EL (cell line): ENCODE measurements at regions not wholly inside any gene's neighbourhood (a gene's known extent, or its start where the extent isn't known, plus 50 kb on each side); places are given as distances from the start of the nearest gene placed in this dataset.
A peak's percentile ranks its signal among the peaks of the same experiment; 100 is the strongest.

ENCODE experiments used
- DNase-seq: peaks from one replicate; pipeline ENCODE4 v3.0.0-alpha.2; 2016

DNA sequence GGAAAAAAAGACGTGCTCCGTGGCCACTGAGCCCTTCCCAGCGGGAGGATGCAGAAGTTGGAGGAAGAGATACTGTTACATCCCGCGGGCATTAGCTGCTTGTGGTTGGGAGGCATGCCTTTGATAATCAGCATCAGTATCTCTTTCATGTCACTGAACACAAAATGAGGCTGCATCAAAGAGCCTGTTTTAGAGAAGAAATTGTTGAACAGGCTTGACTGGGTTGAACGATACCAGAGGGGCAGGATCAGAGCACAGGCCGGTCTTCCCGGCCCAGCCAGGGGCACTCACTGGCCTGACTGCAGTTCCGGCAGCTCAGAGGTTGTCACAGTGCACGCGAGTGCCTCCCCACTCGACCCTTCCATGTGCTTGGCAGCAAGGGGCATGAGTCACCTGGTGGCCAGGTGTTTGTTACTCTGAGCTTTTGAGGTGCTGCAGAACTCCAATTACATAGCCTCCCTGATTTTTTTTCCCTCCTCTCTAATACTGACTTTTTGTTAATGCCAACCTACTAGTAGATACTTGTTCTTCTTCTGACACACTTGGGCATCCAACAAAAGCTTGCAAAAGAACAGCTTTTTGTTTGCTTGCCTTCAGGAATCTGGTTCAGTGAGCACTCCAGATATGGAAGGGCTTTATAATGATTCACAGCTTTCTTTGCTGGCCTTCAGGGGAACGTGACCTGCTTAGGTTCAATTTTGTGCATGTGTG lies 121.6 kb downstream of the VAPA start:
- DNase-seq = peak; percentile 49

- peak; percentile 51 for DNase-seq
These were observed 122.7 kb downstream of the VAPA start for GRCh38 chr18:10036479-10036878.

- no peak for DNase-seq
These were observed 123.4 kb downstream of the VAPA start for GRCh38 chr18:10037181-10037580.

DNA sequence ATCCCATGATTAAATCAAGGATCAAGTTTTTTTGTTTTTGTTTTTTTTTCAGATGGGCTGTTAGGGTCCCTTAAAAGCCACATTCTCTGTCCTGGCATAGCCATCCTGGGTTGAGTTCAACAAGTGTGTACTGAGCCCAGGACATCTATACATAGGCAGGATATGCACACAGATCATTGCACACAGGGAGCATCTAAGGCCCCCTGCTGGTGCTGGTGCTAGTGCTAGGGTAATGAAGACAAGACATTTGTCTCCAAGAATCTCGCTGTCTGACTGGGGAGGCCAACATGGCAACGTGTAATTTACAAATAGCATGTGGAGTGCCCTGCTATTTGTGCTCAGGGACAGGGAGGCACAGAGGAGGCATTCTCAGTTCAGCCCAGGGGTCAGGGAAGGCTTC lies 124.5 kb downstream of the VAPA start:
- DNase-seq = no peak

GRCh38 chr18:10040287-10041011 lies 126.6 kb downstream of the VAPA start:
- DNase-seq = no peak

DNA sequence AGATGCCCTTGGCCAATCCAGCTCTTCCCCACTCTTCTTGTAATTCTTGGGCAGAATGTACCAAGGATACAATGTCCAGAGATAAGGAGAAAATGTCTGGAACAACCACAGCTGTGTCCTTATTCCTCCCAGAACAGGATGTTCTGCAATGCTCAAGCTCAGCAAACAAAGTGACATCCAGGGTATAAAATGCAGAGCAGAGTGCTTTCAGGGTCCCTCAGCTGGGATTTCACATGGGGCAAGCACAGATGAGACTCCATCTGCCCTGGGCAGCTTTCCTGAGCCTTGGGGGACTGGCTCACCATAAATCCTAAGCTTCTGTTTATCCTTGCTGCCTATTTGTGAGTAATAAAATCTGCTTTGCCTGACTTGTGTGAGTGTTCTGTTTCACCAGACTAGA lies 127.4 kb downstream of the VAPA start:
- no peak for DNase-seq

- DNase-seq = no peak
These were observed 128.7 kb downstream of the VAPA start for GRCh38 chr18:10042492-10042891.

GRCh38 chr18:10044054-10044453 lies 130.2 kb downstream of the VAPA start:
- no peak for DNase-seq

DNA sequence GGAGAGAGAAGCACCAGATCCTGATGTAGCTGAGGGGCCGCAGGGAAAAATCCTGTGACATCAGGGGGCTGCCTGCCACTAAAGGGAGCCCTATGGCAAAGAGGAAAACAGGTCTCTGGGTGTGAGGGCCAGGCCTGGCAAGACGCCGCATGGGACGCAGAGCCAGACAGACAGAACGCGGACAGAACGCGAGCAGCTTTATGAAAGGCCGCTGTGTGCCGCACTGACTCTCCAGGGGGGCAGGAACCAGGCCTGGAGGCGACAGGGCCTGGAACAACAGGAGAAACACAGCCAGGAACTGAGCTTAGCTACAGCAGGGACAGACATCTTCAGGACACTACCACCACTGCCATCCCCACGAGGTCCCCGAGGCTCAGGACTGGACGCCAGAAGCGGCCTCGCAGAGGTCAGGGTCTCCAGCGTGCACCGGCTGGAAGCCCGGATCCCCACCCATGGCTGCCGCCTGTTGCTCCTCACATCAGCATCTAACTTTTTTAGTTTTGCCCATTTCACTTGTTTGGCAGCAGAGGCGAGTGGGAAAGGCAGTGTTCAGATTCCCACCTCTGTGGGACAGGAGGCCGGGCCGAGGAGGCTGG lies 131.6 kb downstream of the VAPA start:
- no peak for DNase-seq

DNA sequence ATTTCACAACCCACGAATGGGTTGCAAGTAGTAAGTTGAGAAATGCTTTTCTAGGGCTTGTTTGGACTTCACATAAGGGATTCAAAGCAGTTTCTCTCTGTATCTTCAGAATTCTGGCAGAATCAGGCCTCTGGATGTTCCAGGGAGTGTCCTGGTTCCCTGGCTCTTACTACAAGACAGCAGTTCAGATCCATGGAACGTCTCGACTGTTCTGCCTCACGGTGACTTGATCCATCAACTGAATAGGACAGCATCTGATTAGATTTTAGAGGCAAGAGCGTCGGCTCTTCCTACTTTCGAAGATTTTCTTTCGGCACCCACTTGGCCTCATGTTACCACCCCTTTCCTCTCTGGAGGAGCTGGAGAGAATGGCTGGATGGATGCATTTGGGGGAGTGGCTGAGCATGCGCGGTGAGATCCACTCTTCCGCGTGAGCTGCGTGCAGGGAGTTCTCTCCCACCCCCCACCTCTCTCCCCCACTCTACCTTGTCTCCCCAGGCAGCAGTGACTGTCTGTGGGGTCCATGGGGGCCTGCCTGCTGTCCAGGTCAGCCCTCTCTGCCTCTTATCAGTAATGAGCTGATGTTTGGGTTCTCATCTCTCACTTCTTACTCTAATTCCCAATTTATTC lies 132.5 kb downstream of the VAPA start:
- no peak for DNase-seq

DNA sequence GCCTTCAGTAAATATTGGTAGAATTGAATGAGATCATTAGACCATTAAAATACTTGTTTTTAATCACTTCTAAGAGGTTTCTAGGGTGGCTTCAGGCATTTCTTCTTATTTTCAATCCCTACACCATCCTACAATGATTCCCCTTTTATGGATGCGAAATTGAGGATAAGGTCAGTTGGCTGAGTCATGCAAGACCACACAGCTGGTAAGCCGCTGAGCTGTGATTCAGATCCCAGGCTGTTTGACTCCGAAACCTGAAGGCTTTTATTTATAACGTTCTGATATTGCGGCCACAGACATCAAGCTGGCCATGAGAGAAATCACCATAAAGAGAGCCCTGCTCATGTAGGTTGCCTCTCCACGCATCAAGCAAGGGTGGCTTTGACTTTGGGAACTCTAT lies 133.4 kb downstream of the VAPA start:
- peak; percentile 56 for DNase-seq

- DNase-seq = no peak
These were observed 135.9 kb downstream of the VAPA start for GRCh38 chr18:10049747-10050146.

- no peak for DNase-seq
These were observed 137.1 kb downstream of the VAPA start for GRCh38 chr18:10050956-10051355.

- DNase-seq = peak; percentile 76
These were observed 138.2 kb downstream of the VAPA start for GRCh38 chr18:10051877-10052631.

DNA sequence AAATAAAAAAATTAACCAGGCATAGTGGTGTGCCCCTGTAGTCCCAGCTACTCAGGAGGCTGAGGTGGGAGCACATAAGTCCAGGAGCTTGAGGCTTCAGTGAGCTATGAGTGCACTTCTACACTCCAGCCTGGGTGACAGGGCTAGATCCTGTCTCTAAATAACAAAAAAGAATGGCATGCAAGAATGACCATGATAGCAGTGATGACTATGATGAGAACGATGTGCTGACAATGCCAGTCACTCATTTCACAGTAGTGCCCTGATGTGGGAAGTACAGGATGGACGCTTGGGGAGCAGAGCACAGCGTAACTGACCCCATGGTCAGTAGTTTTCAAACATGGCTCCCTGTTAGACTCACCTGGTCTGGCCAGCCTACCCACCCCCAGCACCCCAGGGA lies 139.1 kb downstream of the VAPA start:
- DNase-seq = no peak

DNA sequence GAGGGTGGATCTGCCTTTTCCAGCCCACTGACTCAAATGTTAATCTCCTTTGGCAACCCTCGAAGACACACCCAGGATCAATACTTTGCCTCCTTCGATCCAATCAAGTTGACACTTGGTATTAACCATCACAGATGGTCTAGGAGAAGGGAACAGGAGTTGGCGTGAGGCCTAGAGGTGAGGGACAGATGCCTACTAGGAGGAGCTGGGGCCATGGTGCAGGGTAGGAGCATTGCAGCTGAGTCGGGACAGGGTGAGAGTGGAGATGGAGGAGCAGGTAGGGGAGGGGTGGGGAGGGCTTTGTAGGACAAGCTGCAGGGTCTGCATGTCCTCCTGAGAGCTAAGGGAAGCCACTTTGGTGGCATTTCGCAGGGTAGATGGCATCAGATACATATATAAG lies 140.0 kb downstream of the VAPA start:
- DNase-seq = no peak

DNA sequence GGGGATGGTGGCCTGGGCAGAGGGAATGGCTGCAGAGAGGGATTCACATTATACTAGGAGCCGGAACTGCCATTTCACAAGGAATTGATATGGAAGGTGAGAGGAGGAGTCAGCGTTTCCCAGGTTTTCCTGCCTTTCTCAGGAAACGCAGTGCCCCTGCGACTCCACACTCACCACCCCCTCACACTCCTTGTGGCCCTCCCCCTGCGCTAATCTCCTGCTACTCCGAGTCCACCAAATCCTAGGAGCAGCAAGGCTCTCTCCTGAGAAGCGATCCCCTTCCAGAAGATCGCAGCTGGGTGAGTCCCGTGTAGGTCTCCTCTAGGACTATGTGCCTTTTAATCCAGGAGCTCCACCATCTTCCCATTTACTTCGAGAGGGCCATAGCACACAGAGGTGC lies 140.6 kb downstream of the VAPA start:
- no peak for DNase-seq

DNA sequence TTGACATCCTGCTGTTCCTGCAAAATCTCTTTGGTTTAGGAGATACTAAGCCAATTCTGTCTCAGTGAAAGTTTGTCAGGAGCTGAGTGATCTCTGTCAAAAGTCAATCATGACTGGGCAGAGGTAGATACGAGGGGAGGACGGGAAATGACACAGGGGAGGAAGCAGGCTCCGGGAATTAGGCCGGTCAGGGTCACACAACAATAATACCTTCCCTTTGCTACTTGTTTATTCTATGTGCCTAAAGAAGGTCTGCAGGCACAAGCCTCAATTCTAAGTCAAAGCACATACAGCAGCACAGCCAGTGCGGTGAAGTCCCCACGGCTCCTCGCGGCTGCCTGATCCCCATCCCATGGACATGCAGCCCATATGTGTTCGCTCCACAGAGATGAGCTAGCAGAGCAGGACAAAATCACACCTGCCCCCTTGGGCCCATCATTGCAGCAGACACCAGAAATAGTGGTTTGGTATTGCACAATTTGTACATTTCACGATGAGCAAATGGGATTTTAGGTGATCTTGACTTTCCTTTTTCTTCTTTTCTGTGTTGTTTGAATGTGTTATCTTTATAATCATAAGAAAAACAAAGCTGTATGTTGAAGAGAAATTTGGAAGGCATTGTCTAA lies 141.4 kb downstream of the VAPA start:
- DNase-seq = no peak

GRCh38 chr18:10056506-10056905 lies 142.7 kb downstream of the VAPA start:
- DNase-seq = no peak

DNA sequence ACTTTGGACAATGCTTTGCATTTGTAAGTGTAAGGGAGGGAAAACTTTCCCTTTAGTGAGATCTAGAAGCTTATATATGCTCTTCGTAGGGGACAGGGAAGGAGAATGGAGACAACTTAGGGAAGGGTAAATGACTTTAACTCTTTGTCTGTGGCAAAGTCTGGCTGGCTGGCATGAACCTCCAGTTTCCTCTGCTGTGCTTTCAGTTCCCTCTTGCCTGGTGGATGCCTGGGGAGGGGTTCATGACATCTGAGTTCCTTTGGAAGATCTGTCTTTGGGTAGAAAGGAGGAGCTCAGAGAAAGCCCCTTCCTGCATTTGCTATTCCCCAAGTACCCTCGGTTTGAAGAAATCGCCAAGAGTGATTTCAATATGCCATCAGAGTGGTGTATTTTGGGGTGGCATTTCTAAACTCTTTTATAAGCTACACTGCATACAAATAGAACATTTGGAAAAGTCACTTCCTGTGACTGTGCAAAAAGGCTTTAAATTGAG lies 143.6 kb downstream of the VAPA start:
- DNase-seq = no peak

DNA sequence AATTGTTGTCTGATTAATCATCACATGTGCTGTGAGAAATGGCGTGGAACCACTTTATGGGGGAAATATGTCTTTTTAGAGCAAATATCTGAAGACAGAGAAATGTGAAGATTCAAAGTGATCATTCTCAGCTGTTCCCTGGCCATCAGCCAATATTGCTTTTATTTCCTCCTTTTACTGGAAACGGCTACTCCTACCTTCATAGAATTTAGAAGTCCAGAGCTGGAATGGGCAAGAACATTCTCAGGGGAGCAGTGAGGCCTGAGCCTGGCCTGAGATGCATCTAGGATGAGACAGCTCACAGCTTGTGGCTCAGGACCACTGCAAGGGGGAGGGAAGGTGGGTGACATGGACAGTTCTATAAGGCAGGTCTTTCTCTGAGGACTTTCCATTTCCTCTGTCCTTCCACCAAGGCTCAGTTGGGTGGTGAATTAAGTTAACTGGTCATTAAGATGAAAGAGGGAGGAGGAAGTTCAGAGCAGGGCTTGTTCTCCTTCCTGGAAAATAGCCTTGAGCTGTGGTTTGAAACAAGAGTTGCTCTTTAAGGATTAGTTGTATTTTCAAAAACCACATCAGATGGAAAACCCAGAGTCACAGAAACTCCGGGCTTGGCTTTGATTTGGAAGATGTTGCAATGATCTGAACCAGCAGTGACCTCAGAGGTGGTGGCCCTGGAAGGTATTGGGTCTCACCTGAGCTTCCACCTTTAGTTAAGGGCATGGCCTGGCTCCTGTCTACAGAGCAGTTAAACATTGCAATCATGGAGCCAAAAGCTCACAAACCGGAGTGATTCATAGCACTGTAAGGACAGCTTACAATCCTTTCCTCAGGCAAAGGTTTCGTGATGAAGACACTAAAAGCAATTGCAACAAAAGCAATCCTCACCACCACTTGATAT lies 144.3 kb downstream of the VAPA start:
- DNase-seq = peak; percentile 89
